ENCODE measurements at regions not wholly inside any gene's neighbourhood (a gene's known extent, or its start where the extent isn't known, plus 50 kb on each side); places are given as distances from the start of the nearest gene placed in this dataset.
"Not testable (repeated sequence)": the region's sequence is repeated elsewhere in the genome, so short reads cannot be mapped to it uniquely, and the experiment has no call there.

DNA sequence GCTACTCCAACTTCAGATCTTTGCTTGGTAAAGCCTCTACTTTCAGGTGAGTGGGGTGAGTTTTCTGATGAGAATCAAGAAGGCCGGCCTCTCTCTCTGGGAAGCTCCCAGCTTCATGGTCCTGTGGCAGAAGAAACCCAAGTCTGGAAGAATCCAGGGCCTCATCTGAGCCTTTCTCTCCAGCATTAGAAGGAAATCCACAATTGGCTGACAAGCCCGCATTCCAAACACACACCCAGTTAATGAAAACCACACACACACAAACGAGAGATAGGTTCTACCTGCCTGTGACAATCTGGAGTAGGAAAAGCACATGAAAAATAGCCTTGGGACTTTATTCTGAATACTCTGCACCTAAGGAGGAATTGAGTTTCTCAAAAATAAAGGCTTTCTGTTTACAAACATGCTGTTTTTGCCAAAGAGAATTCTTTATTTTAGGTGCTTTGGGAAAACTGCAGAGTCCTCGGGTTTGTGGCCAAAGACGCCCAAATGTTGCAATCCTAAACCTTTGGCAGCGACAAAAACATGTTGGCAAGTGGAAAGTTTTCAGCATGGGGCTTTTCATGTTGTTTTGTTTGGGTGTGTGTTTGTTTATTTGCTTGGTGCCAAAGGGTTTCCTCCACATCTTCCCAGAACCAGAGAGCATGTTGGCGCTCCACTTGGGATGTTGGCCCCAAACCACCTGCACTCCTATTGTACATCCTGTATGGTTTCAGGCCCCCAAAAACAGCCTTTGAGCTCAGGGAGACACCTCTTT, 216.2 kb downstream of the SETD4 start:
- no peak for DNase-seq

DNA sequence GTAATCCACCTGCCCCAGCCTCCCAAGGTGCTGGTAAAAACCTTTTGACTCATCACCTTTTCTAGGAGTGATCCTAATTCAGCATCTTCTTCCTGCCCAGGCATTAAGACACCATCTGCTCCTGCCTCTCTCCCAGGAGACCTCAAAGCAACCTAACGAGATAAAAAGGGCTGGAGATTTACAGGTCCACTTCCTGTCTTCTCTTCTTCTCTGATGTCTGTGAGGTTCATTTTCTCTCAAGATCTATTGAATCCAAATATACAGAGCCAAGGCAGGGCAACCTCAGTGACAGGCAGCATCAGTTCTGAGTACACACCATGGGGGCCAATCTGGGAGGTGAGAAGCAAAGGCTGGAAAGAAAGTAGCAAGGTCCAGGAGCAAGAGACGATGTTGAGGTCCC, 219.4 kb downstream of the SETD4 start:
- no peak for DNase-seq

DNA sequence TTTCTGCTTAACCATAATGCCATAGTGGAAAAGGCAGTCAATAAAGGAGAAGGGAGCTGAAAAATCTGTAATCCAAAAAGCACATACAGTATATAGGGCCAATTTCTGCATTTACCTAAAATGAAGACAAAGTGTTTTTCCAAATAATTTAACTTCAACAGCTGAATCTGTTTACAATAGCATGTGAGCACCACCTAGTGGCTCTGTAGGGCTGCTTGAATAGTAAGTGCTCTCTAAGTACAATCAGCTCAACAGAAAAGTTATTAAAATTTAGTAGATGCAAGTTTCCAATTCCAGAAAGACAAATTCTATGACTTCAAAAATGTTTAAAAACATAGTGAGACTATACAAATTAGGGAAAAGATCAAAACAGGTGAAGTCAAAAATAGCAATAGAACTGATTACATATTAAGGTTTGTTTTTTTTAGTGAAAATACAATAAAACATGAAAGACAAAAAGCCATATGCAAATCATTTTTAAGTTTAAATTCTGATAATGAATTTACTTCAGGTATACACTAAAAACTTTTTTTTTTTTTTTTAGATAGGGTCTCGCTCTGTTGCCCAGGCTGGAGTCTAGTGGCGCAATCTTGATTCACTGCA, 220.0 kb downstream of the SETD4 start:
- peak; percentile 85 for DNase-seq

DNA sequence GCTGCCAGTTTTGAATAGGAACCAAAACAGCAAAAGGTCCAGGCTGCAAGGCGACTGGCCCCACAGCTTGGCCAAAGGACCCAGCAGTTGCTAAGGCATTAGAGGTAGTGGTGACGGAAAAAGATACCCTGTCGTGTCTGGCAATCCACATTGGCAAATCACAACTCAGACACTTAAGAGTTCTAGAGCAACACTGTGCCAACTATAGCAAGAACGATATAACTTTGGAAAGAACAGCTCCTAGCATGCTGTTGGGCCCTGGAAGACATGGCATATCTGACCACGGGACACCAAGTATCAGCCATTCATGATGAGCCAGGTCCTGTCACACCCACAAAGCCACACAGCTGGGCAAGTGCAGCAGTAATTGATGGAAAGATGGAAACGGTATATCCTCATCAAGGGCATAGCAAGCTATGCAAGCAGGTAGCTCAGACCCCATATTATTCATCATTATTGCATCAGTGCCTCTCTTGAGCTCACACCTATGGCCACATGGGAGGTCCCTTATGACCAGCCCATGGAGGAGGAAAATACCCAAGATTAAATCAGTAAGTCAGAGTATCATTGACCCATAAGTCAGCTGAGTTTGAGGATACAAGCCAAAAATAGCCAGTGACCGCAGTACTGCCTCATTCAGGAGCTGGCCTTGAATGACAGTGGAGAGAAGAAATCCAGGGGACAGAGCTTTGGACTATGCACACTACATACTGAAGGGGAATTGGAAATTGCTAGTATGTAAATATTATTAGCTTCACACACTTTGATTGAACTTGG, 221.2 kb downstream of the SETD4 start:
- DNase-seq, result no peak

DNA sequence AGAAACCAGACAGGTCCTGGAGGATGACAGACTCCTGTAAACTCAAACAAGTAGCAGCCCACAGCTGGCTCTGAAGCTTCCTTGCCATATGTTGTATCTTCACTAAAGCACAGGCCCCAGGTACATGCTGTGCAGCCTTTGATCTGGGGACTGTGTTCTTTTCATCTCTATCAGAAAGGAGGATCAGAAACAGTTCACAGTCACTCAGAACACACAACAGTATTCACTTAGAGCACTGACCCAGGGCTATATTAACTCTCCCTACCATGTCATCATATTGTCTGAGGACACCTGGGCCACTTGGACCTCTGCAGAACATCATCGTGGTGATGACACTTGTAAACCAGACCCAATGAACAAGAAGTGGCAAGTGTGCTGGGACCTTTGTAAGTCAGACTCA, 222.0 kb downstream of the SETD4 start:
- DNase-seq, result no peak

- DNase-seq, result no peak
Measured at GRCh38 chr21:35833991-35834390, 226.3 kb downstream of the SETD4 start.

DNA sequence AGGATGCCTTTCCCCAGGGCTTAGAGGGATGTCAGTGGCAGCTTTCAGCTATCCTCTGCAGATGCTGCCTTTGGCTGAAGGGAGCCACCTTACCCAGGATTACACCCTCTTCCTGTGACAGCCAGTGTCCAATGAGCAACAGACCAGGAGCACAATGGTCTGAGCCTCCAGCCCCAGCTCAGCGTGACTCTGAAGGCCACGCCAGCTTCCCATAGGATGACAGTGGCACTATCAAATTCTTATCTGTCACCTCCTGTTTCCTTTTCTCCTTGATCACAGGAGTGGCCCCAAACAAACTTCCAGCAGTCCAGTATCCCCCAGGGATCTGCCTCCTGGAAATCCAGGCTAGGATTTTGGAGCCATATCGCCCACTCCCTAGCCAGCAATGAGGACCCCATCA, 226.9 kb downstream of the SETD4 start:
- DNase-seq, result no peak

DNA sequence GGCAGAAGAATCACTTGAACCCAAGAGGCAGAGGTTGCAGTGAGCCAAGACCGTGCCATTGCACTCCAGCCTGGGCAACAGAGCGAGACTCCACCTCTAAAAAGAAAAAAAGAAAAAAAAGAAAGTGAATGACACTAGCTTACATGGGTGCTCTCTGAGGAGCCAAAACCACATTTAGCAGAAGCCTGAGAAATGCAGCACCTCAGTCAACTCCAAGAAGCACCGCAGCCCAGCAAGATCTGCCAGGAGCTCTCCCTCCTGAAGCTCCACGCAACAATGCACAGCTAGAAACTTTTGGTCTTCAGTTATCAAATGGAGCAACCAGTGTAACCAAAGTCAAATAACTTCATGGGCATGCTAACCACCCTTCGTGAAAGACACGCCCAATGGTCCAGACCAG, 229.1 kb downstream of the SETD4 start:
- no peak for DNase-seq

GRCh38 chr21:35829067-35829466, 231.3 kb downstream of the SETD4 start:
- DNase-seq, result no peak

GRCh38 chr21:35828161-35828560, 232.2 kb downstream of the SETD4 start:
- DNase-seq, result no peak

DNA sequence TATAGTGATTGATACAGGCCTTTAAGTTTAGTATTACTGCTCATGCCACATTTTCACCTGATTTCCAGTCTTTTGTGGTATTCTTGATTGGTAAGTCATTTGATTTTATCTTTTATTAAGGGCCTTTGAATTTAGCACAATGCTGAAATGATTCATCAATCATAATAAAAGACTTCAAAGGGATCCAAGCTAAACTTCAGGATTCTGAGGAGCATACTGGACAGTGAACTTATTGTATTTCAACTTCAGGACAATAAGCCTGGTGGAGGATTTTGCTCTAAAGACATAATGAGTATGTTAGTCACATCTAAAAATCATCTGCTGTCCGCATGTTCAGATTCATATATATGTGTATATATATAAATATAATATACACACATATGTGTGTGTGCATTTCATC, 233.3 kb downstream of the SETD4 start:
- no peak for DNase-seq

DNA sequence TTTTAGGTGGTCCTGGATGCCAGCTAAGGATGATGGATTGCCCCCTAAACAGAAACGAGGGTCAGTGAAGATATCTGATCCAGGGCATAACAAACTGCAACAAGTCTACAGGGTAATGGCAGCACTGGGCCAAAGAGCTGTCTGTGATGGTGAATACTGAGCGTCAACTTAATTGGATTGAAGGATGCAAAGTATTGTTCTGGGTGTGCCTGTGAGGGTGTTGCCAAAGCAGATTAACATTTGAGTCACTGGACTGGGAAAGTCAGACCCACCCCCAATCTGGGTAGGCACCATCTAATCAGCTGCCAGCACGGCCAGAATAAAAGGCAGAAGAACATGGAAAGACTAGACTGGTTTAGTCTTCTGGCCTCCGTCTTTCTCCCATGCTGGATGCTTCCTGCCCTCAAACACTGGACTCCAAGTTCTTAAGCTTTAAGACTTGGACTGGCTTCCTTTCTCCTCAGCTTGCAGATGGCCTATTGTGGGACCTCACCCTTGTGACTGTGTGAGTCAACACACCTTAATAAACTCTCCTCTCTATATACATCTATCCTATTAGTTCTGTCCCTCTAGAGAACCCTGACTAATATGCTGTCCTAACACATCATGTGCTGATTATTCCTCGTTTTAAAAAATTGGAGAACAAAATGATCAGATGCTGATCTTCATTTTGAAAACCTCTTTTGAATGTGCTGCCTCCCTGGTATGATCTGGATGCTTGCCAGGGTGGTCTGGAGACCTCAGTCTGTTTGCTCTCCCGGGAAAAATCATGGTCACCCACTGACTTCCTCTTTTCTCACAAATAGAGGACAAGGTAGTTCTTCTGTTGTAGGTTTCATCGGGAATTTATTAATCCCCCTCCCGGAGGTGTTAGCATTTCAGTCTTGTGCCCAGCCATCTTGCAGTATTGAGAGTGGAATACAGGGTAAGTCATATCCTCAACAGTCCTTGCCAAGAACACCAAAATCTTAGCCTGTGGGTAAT, 234.7 kb downstream of the SETD4 start:
- no peak for DNase-seq

- DNase-seq, result peak; percentile 40
Measured at GRCh38 chr21:35824136-35824535, 236.2 kb downstream of the SETD4 start.

DNA sequence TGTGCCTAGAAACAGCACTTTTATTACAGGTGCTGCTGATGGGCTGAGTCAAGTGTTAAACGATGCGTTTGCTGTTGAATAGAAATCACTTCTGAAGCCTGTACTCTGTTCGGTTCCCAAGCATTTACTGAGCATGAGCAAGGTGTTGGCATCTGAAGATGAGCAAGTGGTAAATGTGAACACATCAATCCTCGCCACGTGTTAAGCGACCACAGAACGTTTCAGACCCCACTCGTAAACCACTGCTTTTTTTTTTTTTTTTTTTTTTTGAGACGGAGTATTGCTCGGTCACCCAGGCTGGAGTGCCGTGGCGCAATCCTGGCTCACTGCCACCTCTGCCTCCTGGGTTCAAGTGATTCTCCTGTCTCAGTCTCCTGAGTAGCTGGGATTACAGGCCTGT, 241.2 kb downstream of the SETD4 start:
- DNase-seq, result no peak

DNA sequence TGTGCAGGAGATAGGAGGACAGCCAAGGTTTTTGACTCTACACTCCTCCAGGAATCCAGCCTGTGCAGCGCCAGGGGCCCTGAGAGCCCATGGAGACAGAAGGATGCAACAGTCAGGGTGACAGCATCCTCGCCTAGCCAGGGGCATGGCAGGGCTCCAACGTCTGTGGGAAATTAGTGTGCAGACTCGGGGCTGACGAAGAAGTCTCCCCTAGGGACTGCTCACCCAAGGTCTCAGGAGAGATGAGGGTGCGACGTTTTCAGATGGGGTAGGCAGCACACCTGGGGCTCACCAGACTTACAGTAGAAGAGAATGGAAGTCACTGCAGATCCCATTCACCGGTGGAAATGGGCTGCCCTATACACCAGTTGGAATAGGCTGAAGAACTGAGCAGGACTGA, 241.7 kb downstream of the SETD4 start:
- DNase-seq, result no peak

- DNase-seq, result no peak
Measured at GRCh38 chr21:35814858-35815619, 245.3 kb downstream of the SETD4 start.

- DNase-seq, result no peak
Measured at GRCh38 chr21:35812679-35813078, 247.6 kb downstream of the SETD4 start.

DNA sequence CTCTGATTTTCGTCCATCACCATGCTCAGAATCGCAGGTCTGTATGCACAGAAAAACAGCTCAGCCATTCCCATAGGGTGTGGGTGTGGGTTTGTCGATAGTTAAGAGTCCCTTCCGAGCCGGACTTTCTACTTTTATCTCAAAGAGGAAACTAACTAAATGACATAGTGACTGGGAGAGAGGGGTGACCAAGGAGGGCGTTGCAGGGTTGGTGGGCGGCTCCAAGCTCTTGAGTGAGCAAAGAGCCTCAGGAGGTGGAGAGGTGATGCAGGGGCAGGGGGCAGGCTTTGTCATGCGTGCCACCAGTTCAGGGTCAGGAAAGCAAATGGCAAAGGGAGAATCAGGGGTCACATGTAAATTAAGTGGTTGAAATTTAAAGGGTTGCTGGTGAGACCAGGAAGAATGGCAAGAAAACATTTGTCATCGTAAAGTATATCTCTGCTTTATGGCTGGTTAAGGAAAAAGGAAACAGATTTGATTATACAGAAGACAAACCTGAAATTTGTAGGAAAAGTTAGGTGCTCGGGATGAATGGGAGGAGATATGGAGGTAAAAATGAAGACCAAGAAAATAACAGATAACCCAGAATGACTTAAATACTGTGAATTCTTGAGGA, 249.0 kb downstream of the SETD4 start:
- no peak for DNase-seq

- no peak for DNase-seq
Measured at GRCh38 chr21:35810431-35810970, 249.8 kb downstream of the SETD4 start.

DNA sequence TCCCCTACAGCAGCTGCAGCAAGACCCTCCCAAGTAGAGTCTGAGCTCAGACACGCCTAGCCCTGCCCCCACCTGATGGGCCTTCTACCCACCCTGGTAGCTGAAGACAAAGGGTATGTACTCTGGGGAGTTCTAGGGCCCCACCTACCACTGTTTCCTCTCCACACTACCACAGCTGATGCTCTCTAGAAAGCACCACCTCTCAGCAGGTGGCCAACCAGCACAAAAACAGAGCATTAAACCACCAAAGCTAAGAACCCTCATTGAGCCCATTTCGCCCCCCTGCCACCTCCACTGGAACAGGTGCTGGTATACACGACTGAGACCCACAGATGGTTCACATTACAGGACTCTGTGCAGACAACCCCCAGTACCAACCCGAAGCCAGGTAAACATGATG, 258.9 kb downstream of the SETD4 start:
- DNase-seq, result no peak

DNA sequence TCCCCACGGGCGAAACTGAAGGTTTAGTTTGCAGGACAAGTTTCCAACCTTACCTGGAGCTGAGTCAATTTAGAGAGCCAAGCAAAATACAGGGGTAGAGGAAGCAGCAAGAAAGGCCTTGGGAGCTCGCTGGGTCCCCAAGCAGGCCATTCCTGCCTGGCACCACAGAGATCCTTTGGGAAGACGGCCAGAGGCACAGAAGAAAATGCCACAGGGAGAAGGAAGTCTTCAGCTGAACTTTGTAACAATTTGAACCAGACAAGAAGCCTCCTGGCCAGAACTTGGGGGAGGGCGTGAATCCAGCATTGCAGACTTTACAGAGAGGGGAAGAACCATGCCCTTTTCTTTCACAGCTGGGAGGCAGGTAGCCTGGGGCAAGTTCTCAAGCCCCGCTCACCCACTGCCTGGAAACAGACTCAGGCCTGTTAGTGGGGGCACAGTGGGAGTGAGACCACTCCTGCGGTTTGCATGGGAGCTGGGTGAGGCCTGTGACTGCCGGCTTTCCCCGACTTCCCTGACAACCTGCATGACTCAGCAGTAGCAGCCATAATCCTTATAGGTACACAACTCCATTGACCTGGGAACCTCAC, 259.4 kb downstream of the SETD4 start:
- DNase-seq, result not testable (repeated sequence)

Measured in fibroblast of skin of scalp (primary cell).